ENCODE measurements at regions not wholly inside any gene's neighbourhood (a gene's known extent, or its start where the extent isn't known, plus 50 kb on each side); places are given as distances from the start of the nearest gene placed in this dataset.

DNA sequence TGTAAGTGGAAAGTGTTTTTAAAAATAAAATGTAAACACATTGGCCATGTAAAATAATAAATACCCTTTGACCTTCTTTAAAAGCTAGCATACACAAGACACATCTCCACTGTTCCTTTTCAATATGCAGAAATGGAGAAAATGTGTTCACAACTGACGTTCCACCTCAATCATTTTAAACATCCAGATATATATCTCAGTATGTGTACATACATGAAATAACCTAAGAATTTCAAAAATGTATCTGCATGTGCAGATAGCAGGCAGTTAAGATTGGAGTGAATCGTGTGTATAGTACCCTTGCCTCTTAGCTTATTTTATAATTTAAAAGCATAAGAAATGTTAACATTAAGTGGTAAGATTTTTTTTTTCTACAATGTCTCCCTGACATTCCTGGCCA is 406.2 kb upstream of the FLRT2 start:
- no peak for DNase-seq
- Histone ChIP-seq H3K27me3 (no peaks in the 10 kb centered on the region), H3K36me3 (no peaks in the 10 kb centered on the region), H3K27ac (no peak overlapping the region), H3K9me3 (no peaks in the 10 kb centered on the region), H3K4me1 (ENCODE audit: insufficient read depth) (peaks cover under 1% of the 10 kb centered on the region), H3K4me3 (no peak overlapping the region)
- TF ChIP-seq POLR2A (IDR thresholded peaks at IDR 0.05): no peak
- no peak for TF ChIP-seq EP300 (IDR thresholded peaks at IDR 0.05)
- TF ChIP-seq CTCF (IDR thresholded peaks at IDR 0.05): no peak
- 71 to 86% (median 85%) methylated on average over 2 of the region's 2 CpGs for WGBS, 3 donors
- intact Hi-C loops (cut with DNase I): no loop called here

GRCh38 chr14:85124631-85125290 is 405.2 kb upstream of the FLRT2 start:
- Histone ChIP-seq H3K9me3 (no peaks in the 10 kb centered on the region), H3K36me3 (no peaks in the 10 kb centered on the region), H3K27ac (no peak overlapping the region), H3K4me1 (ENCODE audit: insufficient read depth) (peaks cover 5% of the 10 kb centered on the region), H3K4me3 (no peak overlapping the region), H3K27me3 (no peaks in the 10 kb centered on the region)
- TF ChIP-seq CTCF (IDR thresholded peaks at IDR 0.05) (no peak), POLR2A (IDR thresholded peaks at IDR 0.05) (no peak), EP300 (IDR thresholded peaks at IDR 0.05) (no peak)
- DNase-seq: no peak
- intact Hi-C loops (cut with DNase I): no loop called here
- WGBS, 3 donors: 89 to 93% (median 89%) methylated on average over 3 of the region's 3 CpGs

GRCh38 chr14:85125291-85125670 is 404.7 kb upstream of the FLRT2 start:
- Histone ChIP-seq H3K4me3 (no peak overlapping the region), H3K27ac (no peak overlapping the region), H3K9me3 (no peaks in the 10 kb centered on the region), H3K4me1 (ENCODE audit: insufficient read depth) (peaks cover 5% of the 10 kb centered on the region), H3K36me3 (no peaks in the 10 kb centered on the region), H3K27me3 (no peaks in the 10 kb centered on the region)
- intact Hi-C loops (cut with DNase I): no loop called here
- TF ChIP-seq CTCF (IDR thresholded peaks at IDR 0.05) (no peak), POLR2A (IDR thresholded peaks at IDR 0.05) (no peak), EP300 (IDR thresholded peaks at IDR 0.05) (no peak)
- WGBS, 3 donors: 27 to 45% (median 28%) methylated on average over 2 of the region's 2 CpGs
- DNase-seq: no peak

GRCh38 chr14:85129921-85130320 is 400.0 kb upstream of the FLRT2 start:
- Histone ChIP-seq H3K27ac (peak overlapping the region in 1 of 2 donors; percentile 30), H3K36me3 (no peaks in the 10 kb centered on the region), H3K27me3 (no peaks in the 10 kb centered on the region), H3K4me1 (ENCODE audit: insufficient read depth) (peaks cover 8% of the 10 kb centered on the region), H3K9me3 (no peaks in the 10 kb centered on the region), H3K4me3 (no peak overlapping the region)
- DNase-seq: no peak
- intact Hi-C loops (cut with DNase I): no loop called here
- WGBS, 3 donors: 9 to 15% (median 13%) methylated on average over 2 of the region's 2 CpGs
- TF ChIP-seq POLR2A (IDR thresholded peaks at IDR 0.05) (no peak), CTCF (IDR thresholded peaks at IDR 0.05) (no peak), EP300 (IDR thresholded peaks at IDR 0.05) (no peak)

All from ovary (tissue), 7 donors.